Umbilical cord (tissue), 1 donor: ENCODE measurements at regions not wholly inside any gene's neighbourhood (a gene's known extent, or its start where the extent isn't known, plus 50 kb on each side); places are given as distances from the start of the nearest gene placed in this dataset.

ENCODE experiments used
- DNase-seq: peaks from one replicate; pipeline ENCODE4 v3.0.0-alpha.2; 2015; ENCODE audit warnings: low spot score

DNA sequence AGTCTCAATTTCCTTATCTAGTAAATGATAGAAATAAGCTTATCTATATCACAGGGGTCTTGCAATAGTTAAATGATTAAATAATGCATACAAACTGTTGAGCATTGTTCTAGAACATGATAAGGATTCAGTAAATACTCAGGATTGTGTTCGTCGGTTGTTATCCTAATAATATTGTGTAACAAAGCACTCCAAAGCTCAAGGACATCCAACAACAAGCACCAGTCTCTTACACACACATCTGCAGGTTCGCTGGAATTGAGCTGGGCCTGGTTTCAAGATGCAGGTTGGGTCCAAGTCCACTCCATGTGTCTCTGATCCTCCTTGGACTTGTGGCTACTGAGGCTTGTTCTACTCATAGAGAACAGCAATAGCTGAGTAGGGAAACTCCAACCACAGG lies 74.1 kb upstream of the MC3R start:
- DNase-seq, result no peak

DNA sequence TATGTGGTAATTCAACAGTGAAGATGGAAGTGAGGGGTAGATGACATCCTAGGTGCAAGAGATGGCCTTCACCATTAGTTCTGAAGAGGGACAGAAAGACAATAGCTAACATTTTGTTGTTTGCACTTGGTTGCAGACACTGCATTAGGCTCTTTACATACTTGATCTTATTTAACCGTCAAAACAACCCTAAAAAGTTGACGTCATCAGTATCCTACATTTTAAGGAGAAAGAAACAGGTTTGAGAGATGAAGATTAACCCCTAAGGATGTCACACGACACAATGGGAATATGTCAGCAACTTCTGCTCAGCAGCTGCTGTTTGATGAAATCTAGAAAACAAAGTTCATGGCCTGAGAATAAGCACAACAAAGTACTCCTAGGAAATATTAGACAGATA lies 72.6 kb upstream of the MC3R start:
- DNase-seq, result no peak

DNA sequence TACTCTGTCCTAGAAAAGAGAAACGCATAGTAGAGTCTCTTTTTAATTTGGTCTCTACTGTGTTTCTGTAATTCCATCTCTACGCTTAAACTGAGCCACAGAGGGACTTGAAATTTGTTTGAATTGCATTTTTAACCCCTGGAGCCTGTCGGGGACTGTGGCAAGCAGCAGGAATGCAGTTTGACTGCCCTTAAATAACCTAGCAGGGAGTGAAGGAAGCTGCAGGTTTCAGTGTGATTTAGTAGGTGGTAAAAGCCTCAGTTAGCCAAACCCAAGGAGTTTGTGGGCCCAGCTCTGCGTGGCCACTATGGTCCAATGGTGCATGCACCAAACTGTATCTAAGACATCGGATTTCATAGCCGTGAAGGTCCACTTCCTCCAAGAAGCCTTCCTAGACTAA lies 70.3 kb upstream of the MC3R start:
- no peak for DNase-seq

DNA sequence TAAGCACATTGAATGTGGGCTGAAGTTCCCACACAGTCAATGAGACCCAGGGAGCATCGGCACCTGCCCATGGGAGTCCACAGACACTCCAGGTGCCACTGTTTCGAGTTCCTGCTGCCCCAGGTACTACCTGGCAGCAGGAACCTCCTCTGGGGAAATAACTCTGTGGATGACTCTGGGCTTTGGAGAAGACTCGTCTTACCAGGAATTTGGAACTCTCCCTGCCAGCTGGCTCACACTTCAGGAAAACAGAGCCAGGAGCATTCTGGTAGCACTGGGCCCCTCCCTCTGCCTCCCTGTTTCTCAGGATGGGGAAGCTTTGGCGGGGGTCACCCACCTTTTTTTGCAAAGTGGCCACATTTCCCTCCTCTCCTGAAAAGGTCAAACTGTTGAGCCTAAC lies 69.5 kb upstream of the MC3R start:
- DNase-seq, result no peak

DNA sequence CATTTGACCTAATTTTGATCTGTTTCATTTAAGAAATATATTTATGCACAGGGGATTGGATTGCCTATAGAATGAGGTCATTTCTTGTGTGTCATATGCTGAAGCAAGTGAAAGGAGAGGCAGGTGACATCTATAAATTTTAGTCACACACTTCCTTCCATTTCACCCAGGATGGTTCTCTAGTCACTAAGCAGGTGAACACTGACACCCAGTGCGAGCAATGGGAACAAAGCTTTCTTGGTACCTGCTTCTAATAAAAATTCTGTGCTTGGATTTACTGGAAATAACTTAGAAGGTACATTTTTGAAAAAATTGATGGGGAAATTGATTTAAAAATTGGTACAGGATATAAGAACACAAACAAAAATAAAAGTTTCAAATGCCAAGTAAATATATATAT lies 66.9 kb upstream of the MC3R start:
- no peak for DNase-seq

DNA sequence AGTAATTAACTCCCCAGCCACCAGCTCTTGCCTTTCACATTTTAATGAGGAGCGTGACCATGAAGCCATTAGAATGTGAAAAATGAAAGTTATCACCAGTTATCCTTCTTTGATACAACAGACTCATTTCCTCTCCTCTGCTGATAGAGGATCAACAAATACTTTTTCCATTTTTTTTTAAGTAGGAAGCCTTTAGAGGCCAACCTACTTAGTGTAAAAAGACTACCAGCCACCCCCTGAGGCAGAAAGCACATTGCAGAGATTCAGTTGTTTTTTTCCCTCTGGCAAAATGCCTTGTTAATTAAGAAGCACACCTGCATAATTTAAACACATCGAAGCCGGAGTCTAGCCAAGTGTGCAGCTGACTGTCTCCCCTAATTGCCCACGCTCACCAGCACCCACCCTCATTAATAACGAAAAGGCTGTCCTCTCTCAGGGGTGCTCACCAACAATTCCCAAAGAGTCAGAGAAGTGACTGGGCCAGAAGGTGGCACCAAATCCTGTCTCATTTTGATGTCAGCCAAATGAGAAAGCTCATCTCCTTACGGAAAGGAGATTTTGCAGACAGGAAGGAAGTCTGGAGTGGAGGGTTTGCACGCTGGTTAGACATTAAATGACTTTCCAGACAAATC lies 60.9 kb upstream of the MC3R start:
- peak; percentile 53 for DNase-seq

DNA sequence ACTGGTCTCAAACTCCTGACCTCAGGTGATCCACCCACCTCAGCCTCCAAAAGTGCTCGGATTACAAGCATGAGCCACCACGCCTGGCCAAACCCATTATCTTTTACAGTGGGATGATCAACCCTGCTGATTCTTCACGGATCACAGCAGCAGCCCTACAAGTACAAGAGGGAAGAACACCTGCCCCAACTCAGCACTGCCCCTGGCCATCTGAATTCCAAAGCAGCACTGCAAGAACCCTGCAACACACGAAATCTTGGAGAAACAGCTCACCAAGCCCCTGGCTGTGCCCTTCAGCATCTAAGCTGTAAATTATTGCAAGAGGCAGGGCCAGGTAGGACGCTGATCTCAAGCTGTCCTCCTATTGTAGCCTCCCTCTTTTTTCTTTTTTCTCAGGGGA lies 54.5 kb upstream of the MC3R start:
- DNase-seq, result no peak

DNA sequence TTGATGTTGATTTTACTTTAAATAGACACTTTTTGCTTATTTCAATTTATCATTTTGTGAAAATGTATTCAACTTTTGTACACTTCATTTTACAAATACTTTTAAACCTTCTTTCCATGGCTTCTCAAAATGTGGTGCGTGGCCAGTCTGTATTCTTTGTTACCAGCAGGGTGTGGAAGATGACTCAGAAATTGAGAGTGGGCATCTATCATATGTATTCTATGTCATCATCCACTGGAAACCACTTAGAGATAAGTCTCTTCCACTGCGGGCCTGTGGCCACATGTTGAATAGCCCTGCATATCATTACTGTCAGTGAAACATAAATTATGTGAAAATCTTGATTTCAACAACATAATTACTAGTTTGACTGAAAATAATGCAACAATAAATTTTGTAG lies 52.6 kb upstream of the MC3R start:
- no peak for DNase-seq
